Right renal cortex interstitium (tissue), 3 donors: ENCODE measurements at regions not wholly inside any gene's neighbourhood (a gene's known extent, or its start where the extent isn't known, plus 50 kb on each side); places are given as distances from the start of the nearest gene placed in this dataset.
A peak's percentile ranks its signal among the peaks of the same experiment; 100 is the strongest.

ENCODE experiments used
- DNase-seq, 3 donors: peaks; one replicate each; pipeline ENCODE4 v3.0.0-alpha.2; 2013; ENCODE audit warnings: low read depth in 3 of 3, low spot score in 2 of 3

GRCh38 chr2:79453918-79454317 is 58.9 kb upstream of the CTNNA2 start:
- peak in 1 of 3 donors; percentile 10 for DNase-seq

- DNase-seq = no peak
These were observed 60.2 kb upstream of the CTNNA2 start for GRCh38 chr2:79452651-79453050.

GRCh38 chr2:79447463-79447862 is 65.4 kb upstream of the CTNNA2 start:
- no peak for DNase-seq

- DNase-seq = no peak
These were observed 66.5 kb upstream of the CTNNA2 start for GRCh38 chr2:79446313-79446712.

- DNase-seq = peak in 2 of 3 donors; percentile 0 to 12
These were observed 75.2 kb upstream of the CTNNA2 start for GRCh38 chr2:79437433-79438267.

- no peak for DNase-seq
These were observed 78.5 kb upstream of the CTNNA2 start for GRCh38 chr2:79434362-79434761.

- no peak for DNase-seq
These were observed 80.1 kb upstream of the CTNNA2 start for GRCh38 chr2:79432731-79433146.

- no peak for DNase-seq
These were observed 84.1 kb upstream of the CTNNA2 start for GRCh38 chr2:79428745-79429144.

- DNase-seq = no peak
These were observed 98.2 kb upstream of the CTNNA2 start for GRCh38 chr2:79414690-79415089.

- DNase-seq = no peak
These were observed 118.4 kb upstream of the CTNNA2 start for GRCh38 chr2:79394485-79394859.

- DNase-seq = no peak
These were observed 118.9 kb upstream of the CTNNA2 start for GRCh38 chr2:79393806-79394484.

GRCh38 chr2:79393107-79393685 is 119.7 kb upstream of the CTNNA2 start:
- no peak for DNase-seq

GRCh38 chr2:79389481-79389880 is 123.4 kb upstream of the CTNNA2 start:
- no peak for DNase-seq

- no peak for DNase-seq
These were observed 124.8 kb upstream of the CTNNA2 start for GRCh38 chr2:79388024-79388423.

- DNase-seq = no peak
These were observed 125.4 kb upstream of the CTNNA2 start for GRCh38 chr2:79387431-79387830.

GRCh38 chr2:79383681-79384080 is 129.2 kb upstream of the CTNNA2 start:
- DNase-seq = no peak

GRCh38 chr2:79375817-79376216 is 137.0 kb upstream of the CTNNA2 start:
- DNase-seq = no peak

- DNase-seq = no peak
These were observed 139.3 kb upstream of the CTNNA2 start for GRCh38 chr2:79373358-79374130.

- no peak for DNase-seq
These were observed 141.8 kb upstream of the CTNNA2 start for GRCh38 chr2:79370976-79371538.

- DNase-seq = no peak
These were observed 143.7 kb upstream of the CTNNA2 start for GRCh38 chr2:79369127-79369526.
